GM12873 (cell line): ENCODE measurements at regions not wholly inside any gene's neighbourhood (a gene's known extent, or its start where the extent isn't known, plus 50 kb on each side); places are given as distances from the start of the nearest gene placed in this dataset.

Experiments used
- TF ChIP-seq, protein P1 (sequence below): IDR thresholded peaks from 2 replicates; pipeline ENCODE4 v1.5.1; 2012; ENCODE audit warnings: low read depth, mild to moderate bottlenecking, moderate library complexity, low read length, control low read depth; ENCODE audit not compliant: insufficient read depth; ENCODE audit errors: missing control alignments

DNA sequence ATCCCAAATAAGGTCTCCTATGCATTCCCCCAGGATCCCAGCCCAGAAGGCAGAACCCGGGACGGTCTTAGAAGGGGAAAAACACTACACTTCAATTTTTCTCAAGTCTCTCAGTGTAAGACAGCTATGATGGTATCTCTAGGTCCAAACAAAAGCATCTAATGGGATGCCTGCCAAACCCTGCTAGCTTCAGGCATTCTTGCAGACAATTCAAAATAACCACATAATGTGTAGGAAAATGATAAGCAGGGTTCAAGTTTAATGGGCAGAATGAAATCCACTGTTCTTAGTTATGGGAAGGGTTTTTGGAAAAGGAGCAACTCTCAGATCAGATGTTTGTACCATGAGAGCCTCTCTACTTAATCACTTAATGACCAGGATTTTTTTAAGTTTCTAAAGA lies 119.8 kb upstream of the ANO1 start:
- TF ChIP-seq, protein P1, sequence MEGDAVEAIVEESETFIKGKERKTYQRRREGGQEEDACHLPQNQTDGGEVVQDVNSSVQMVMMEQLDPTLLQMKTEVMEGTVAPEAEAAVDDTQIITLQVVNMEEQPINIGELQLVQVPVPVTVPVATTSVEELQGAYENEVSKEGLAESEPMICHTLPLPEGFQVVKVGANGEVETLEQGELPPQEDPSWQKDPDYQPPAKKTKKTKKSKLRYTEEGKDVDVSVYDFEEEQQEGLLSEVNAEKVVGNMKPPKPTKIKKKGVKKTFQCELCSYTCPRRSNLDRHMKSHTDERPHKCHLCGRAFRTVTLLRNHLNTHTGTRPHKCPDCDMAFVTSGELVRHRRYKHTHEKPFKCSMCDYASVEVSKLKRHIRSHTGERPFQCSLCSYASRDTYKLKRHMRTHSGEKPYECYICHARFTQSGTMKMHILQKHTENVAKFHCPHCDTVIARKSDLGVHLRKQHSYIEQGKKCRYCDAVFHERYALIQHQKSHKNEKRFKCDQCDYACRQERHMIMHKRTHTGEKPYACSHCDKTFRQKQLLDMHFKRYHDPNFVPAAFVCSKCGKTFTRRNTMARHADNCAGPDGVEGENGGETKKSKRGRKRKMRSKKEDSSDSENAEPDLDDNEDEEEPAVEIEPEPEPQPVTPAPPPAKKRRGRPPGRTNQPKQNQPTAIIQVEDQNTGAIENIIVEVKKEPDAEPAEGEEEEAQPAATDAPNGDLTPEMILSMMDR: no peak

DNA sequence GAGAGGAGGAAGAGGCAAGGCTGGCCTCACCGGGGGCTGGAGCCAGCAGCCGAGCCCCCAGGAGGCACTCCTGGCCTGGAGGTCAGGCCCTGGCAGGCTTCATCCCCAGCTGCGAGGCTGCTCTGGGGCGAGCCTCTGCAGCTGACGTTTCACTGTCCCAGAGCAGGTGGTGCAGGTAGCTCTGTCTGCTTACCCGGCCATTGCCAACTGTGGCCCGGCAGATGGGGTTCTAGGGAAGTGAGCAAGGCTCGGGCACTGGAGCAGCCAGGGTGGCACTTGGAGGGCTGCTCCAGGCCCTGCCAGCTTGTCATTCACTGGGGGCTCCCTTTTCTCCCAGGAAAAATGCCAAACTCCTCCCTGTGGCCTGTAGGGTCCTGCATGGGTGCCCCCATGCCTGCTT lies 118.7 kb upstream of the ANO1 start:
- TF ChIP-seq, protein P1: no peak

DNA sequence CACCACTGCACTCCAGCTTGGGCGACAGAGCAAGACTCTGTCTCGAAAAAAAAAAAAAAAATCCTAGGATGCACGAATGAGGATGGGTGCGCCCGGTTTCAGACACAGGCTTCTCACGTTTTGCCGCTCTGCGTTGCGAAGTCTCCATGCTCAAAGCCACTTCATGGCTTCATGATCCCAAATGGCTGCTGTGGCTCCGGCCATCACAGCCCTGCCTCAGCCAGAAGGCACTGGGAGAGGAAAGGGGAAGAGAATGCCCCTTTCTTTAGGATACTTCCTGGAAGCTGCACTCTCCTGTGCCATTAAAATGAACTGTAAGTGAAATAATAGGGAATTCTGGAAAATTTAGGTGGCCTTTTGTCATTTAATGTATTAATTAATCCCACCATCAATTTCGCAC lies 116.4 kb upstream of the ANO1 start:
- TF ChIP-seq, protein P1: no peak

DNA sequence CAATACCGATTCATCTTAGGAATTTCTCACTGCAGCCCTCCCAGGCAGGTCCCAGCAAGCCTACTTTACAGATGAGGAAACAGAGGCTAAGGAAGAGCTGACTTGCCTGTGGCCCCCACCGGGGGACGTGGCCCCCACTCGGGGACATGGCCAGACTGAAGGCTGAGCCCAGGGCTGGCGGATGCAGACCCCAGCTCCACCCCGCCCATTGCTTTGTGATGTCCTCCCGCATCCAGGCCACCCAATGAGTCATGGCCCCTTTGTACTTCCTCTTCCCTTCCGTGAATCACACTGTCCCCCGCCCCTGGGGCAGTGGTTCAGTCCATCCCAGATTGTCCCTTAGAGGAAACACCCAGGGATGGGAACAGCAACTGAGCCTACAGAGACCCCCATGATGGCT lies 116.0 kb upstream of the ANO1 start:
- TF ChIP-seq, protein P1: no peak

DNA sequence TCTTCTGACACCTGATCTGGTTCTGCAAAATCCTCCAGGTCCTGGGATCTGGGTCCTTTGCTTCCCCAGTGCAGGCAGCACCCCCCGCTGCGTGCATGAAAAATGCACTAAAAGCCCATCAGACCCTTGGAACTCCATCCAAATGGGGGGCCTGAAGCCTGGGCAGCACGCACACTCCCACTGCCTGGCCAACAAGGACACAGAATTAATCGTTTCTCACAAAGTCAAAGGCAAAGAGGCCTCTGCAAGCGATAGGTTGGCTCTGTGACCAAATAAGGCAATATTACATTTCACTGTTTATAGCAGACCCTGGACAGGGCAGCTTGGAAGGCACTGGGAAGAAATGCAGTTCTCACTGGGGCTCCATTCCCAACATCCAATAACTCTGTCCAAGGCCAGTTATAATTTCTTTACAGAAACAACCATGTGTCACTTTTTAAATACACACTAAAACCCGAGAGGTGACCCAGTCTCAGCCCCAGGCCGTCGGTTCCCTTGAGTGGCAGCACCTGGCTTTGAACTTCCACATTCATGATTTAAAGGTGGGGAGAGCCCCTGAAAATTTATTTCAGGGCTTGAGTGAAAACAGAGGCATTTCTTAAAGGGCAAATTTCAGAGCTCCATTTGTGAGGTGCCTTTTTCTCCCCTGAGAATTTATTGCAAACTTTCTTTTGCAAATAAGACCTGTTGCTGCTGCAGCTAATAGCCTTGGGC lies 114.4 kb upstream of the ANO1 start:
- TF ChIP-seq, protein P1: no peak

DNA sequence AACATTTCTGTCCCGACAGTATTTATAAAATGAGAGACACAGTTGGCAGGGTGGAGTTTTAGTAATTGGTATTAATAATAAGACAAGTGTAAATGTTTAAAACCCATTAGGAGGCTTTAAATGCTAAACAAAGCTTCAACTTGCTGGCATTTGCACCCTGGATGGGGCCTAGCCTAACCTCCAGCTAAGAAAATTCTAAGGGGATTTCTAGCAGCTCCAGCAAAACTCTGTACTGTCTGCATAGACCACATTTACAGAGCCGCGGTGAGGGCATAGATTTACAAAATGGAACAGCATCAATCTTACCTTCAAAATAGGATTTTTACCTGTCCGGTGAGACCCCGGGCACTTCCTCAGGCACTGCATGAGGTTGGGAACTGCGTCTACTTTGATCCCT lies 113.9 kb upstream of the ANO1 start:
- TF ChIP-seq, protein P1: no peak

DNA sequence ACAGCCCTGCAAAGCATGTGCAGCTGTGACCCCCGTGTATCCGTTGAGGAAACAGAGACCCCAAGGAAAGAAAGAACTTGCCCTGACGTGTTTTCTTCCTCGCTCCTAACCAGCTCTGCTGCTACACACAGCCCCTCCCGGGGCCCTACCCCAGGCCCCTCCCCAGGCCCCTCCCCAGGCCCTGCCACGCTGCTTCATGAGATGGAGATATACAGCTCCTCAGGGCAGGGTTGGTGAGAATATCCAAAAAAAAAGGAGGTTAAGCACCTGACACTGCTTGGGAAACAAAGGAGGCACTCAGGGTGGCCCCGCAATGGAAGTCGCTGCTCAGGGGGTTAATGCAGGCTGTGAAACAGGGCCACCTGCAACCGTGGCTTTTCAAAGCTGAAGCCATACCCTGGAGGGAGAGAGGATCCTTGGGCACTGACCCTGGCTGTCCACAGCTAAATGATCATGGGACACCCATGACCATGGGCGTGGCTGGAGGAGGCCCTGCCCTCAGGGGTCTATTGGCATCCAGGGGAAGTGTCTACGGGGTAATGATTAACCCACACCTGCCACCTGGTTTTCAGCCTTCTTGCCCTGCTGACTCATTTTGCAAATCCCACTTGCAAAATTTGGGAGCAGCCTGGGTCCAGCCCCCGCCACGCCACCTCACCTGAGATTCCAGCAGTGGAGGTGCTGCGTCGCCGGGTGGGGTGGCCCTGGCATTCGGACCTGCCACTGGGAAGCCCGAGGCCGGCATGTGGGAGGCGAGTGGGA lies 112.1 kb upstream of the ANO1 start:
- TF ChIP-seq, protein P1: no peak
